GDM1 (cell line): ENCODE measurements at regions not wholly inside any gene's neighbourhood (a gene's known extent, or its start where the extent isn't known, plus 50 kb on each side); places are given as distances from the start of the nearest gene placed in this dataset.

Source experiments
- DNase-seq: peaks from one replicate; lab custom pipeline; 2025; lab: John Stamatoyannopoulos, UW

GRCh38 chr1:3954170-3955169 lies 54.4 kb upstream of the C1orf174 start:
- DNase-seq = no peak

GRCh38 chr1:3955196-3955772 lies 55.2 kb upstream of the C1orf174 start:
- no peak for DNase-seq

GRCh38 chr1:3956527-3957170 lies 56.6 kb upstream of the C1orf174 start:
- no peak for DNase-seq

- no peak for DNase-seq
Observed at GRCh38 chr1:3959361-3959760, 59.3 kb upstream of the C1orf174 start.

- DNase-seq = no peak
Observed at GRCh38 chr1:3963554-3963953, 63.5 kb upstream of the C1orf174 start.

GRCh38 chr1:3965693-3966092 lies 65.6 kb upstream of the C1orf174 start:
- no peak for DNase-seq

GRCh38 chr1:3968851-3969250 lies 68.8 kb upstream of the C1orf174 start:
- DNase-seq = no peak

GRCh38 chr1:3971981-3972380 lies 71.9 kb upstream of the C1orf174 start:
- no peak for DNase-seq

- no peak for DNase-seq
Observed at GRCh38 chr1:3975903-3976630, 76.0 kb upstream of the C1orf174 start.

- no peak for DNase-seq
Observed at GRCh38 chr1:3976821-3977220, 76.7 kb upstream of the C1orf174 start.

GRCh38 chr1:3978196-3978989 lies 78.3 kb upstream of the C1orf174 start:
- DNase-seq = no peak

GRCh38 chr1:3978990-3979325 lies 78.9 kb upstream of the C1orf174 start:
- no peak for DNase-seq

GRCh38 chr1:3981261-3981660 lies 81.2 kb upstream of the C1orf174 start:
- no peak for DNase-seq

- DNase-seq = no peak
Observed at GRCh38 chr1:3981746-3982505, 81.9 kb upstream of the C1orf174 start.

- DNase-seq = no peak
Observed at GRCh38 chr1:3983181-3983580, 83.1 kb upstream of the C1orf174 start.

GRCh38 chr1:3984586-3984985 lies 84.5 kb upstream of the C1orf174 start:
- DNase-seq = no peak

- no peak for DNase-seq
Observed at GRCh38 chr1:3986686-3987218, 86.7 kb upstream of the C1orf174 start.

GRCh38 chr1:3987669-3988235 lies 87.7 kb upstream of the C1orf174 start:
- DNase-seq = no peak

GRCh38 chr1:3988431-3988830 lies 88.4 kb upstream of the C1orf174 start:
- DNase-seq = no peak

GRCh38 chr1:3989465-3989864 lies 89.4 kb upstream of the C1orf174 start:
- no peak for DNase-seq
